ENCODE measurements at regions not wholly inside any gene's neighbourhood (a gene's known extent, or its start where the extent isn't known, plus 50 kb on each side); places are given as distances from the start of the nearest gene placed in this dataset.

DNA sequence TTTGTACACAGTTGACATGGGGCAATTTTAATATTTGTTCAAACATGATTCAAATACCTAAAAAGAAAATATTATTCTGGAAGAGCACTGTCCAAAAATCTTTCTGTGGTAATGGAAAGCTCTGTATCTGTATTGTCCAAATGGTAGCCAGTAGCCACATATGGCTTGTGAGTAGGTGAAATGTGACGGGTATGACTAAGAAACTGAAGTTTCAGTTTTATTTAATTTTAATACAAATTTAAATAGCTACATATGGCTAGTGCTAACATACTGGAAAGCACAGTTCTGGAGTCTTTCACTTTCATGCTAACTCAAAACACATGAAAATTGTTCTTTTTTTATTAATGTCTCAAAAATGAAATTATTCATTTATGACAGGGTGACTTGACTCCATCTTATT lies 132.6 kb downstream of the PLK2 start:
- Histone ChIP-seq H3K79me2 (no peaks in the 10 kb centered on the region), H3K36me3 (replicated peaks; ENCODE audit: insufficient read depth, low read depth) (no peaks in the 10 kb centered on the region), H2AFZ (no peak overlapping the region), H3K4me1 (ENCODE audit: insufficient read depth) (no peaks in the 10 kb centered on the region), H3K27ac (no peak overlapping the region), H4K20me1 (ENCODE audit: insufficient read depth, poor library complexity, severe bottlenecking) (no peaks in the 10 kb centered on the region), H3K27me3 (no peaks in the 10 kb centered on the region), H3K9me3 (ENCODE audit: low read depth) (no peaks in the 10 kb centered on the region), H3K9me2 (replicated peaks; ENCODE audit: insufficient read depth) (no peaks in the 10 kb centered on the region), H3K4me3 (no peak overlapping the region), H3K4me2 (no peak overlapping the region)
- TF ChIP-seq EZH2 (IDR thresholded peaks at IDR 0.05; ENCODE audit: borderline replicate concordance) = no peak
- TF ChIP-seq, protein P1, sequence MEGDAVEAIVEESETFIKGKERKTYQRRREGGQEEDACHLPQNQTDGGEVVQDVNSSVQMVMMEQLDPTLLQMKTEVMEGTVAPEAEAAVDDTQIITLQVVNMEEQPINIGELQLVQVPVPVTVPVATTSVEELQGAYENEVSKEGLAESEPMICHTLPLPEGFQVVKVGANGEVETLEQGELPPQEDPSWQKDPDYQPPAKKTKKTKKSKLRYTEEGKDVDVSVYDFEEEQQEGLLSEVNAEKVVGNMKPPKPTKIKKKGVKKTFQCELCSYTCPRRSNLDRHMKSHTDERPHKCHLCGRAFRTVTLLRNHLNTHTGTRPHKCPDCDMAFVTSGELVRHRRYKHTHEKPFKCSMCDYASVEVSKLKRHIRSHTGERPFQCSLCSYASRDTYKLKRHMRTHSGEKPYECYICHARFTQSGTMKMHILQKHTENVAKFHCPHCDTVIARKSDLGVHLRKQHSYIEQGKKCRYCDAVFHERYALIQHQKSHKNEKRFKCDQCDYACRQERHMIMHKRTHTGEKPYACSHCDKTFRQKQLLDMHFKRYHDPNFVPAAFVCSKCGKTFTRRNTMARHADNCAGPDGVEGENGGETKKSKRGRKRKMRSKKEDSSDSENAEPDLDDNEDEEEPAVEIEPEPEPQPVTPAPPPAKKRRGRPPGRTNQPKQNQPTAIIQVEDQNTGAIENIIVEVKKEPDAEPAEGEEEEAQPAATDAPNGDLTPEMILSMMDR (IDR thresholded peaks at IDR 0.05; ENCODE audit: poor library complexity) = no peak
- 85% methylated on average over 1 of the region's 1 CpG for whole genome bisulfite sequencing (ENCODE audit: low lambda C conversion rate, missing lambda C conversion rate)
- no peak for DNase-seq (ENCODE audit: low spot score)

DNA sequence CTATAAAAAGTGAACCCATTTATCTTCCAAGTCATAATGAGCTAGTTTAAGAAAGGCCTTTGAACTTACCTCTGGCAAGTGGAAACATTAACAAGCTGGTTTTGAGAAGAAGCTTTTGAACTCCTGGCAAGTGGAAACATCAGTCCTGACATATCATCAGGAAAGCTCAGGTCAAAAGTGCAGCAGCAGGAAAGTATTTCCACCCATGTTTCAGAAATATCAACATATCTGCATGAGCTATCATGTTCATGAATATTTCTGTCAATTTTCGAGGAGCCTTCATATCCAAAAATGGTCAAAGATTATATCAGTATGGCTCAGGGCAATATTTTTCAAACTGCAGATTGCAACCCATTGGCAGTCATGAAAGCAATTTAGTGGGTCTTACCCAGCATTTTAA lies 133.9 kb downstream of the PLK2 start:
- Histone ChIP-seq H3K9me2 (replicated peaks; ENCODE audit: insufficient read depth) (no peaks in the 10 kb centered on the region), H3K36me3 (replicated peaks; ENCODE audit: insufficient read depth, low read depth) (no peaks in the 10 kb centered on the region), H3K4me2 (no peak overlapping the region), H3K4me1 (ENCODE audit: insufficient read depth) (no peaks in the 10 kb centered on the region), H3K9me3 (ENCODE audit: low read depth) (no peaks in the 10 kb centered on the region), H4K20me1 (ENCODE audit: insufficient read depth, poor library complexity, severe bottlenecking) (no peaks in the 10 kb centered on the region), H3K27me3 (no peaks in the 10 kb centered on the region), H2AFZ (no peak overlapping the region), H3K4me3 (no peak overlapping the region), H3K27ac (no peak overlapping the region), H3K79me2 (no peaks in the 10 kb centered on the region)
- WGBS (ENCODE audit: low lambda C conversion rate, missing lambda C conversion rate) = 50% methylated on average over 1 of the region's 1 CpG
- no peak for DNase-seq (ENCODE audit: low spot score)
- TF ChIP-seq, protein P1 (IDR thresholded peaks at IDR 0.05; ENCODE audit: poor library complexity) = no peak
- no peak for TF ChIP-seq EZH2 (IDR thresholded peaks at IDR 0.05; ENCODE audit: borderline replicate concordance)
- TF ChIP-seq EZH2phosphoT487 (IDR thresholded peaks at IDR 0.05; ENCODE audit: low read depth, severe bottlenecking, unreplicated experiment) = no peak

DNA sequence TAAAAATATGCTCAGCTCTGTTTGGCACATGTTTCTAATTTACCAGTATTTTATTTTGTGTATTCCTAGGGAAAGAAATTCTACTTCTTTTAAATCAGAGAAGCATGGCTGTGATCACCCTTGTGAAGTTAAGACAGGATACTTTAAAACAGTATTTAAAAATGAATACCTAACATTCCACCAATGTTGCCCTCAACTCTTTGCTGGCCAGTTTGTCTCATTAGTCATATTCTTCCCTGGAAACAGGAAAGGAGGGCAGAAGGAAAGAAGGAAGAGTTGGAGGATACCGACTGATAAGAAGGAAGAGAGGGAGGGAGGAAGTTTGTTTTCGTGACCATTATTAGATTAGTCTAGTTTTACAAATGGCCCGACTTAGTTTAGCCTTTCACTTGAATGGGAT lies 137.4 kb downstream of the PLK2 start:
- Histone ChIP-seq H3K4me2 (no peak overlapping the region), H3K4me1 (ENCODE audit: insufficient read depth) (no peaks in the 10 kb centered on the region), H3K9me2 (replicated peaks; ENCODE audit: insufficient read depth) (no peaks in the 10 kb centered on the region), H3K9me3 (ENCODE audit: low read depth) (no peaks in the 10 kb centered on the region), H3K4me3 (no peak overlapping the region), H3K27me3 (no peaks in the 10 kb centered on the region), H3K79me2 (no peaks in the 10 kb centered on the region), H3K36me3 (replicated peaks; ENCODE audit: insufficient read depth, low read depth) (no peaks in the 10 kb centered on the region), H4K20me1 (ENCODE audit: insufficient read depth, poor library complexity, severe bottlenecking) (no peaks in the 10 kb centered on the region), H2AFZ (no peak overlapping the region), H3K27ac (no peak overlapping the region)
- 31% methylated on average over 3 of the region's 3 CpGs for WGBS (ENCODE audit: low lambda C conversion rate, missing lambda C conversion rate)
- TF ChIP-seq EZH2 (IDR thresholded peaks at IDR 0.05; ENCODE audit: borderline replicate concordance) = no peak
- TF ChIP-seq, protein P1 (IDR thresholded peaks at IDR 0.05; ENCODE audit: poor library complexity) = no peak
- TF ChIP-seq EZH2phosphoT487 (IDR thresholded peaks at IDR 0.05; ENCODE audit: low read depth, severe bottlenecking, unreplicated experiment) = no peak
- DNase-seq (ENCODE audit: low spot score) = no peak

DNA sequence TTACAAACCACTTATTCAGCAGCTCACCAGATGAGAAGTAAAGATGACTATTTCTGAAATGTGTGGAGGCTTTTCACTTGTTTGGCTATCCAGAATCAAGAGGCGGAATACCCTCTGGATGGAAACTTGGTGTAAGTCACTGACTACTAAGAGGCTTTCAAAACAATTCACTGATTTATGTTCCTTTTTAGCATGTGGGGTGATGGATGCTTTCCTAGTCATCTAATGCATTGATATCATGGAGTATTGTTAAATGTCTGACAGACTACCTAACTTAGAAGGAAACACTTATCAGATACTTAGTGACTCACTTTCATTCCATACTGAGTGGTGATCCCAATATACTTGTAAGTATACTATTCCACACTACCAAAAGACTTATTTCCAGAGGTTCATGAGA lies 141.4 kb downstream of the PLK2 start:
- DNase-seq (ENCODE audit: low spot score) = no peak
- no peaks in the 10 kb centered on the region for H3K9me2 ChIP-seq (replicated peaks; ENCODE audit: insufficient read depth)
- H3K36me3 ChIP-seq (replicated peaks; ENCODE audit: insufficient read depth, low read depth) = no peaks in the 10 kb centered on the region
- no peaks in the 10 kb centered on the region for H3K9me3 ChIP-seq (ENCODE audit: low read depth)
- H3K79me2 ChIP-seq = no peaks in the 10 kb centered on the region
- no peak overlapping the region for H3K4me3 ChIP-seq
- H3K4me1 ChIP-seq (ENCODE audit: insufficient read depth) = no peaks in the 10 kb centered on the region
- WGBS (ENCODE audit: low lambda C conversion rate, missing lambda C conversion rate) = 86% methylated on average over 1 of the region's 1 CpG
- no peak overlapping the region for H3K4me2 ChIP-seq
- TF ChIP-seq, protein P1 (IDR thresholded peaks at IDR 0.05; ENCODE audit: poor library complexity) = no peak
- no peak for TF ChIP-seq EZH2 (IDR thresholded peaks at IDR 0.05; ENCODE audit: borderline replicate concordance)
- TF ChIP-seq EZH2phosphoT487 (IDR thresholded peaks at IDR 0.05; ENCODE audit: low read depth, severe bottlenecking, unreplicated experiment) = no peak
- H3K27ac ChIP-seq = no peak overlapping the region
- H4K20me1 ChIP-seq (ENCODE audit: insufficient read depth, poor library complexity, severe bottlenecking) = no peaks in the 10 kb centered on the region
- no peaks in the 10 kb centered on the region for H3K27me3 ChIP-seq
- H2AFZ ChIP-seq = no peak overlapping the region

All from hepatocyte (in vitro differentiated cells).